Posterior vena cava (tissue), 2 donors: ENCODE measurements at regions not wholly inside any gene's neighbourhood (a gene's known extent, or its start where the extent isn't known, plus 50 kb on each side); places are given as distances from the start of the nearest gene placed in this dataset.

Experiments
- DNase-seq: peaks from one replicate; pipeline ENCODE4 v3.0.0-alpha.2; 2020; ENCODE audit warnings: low spot score
- intact Hi-C, 2 donors: fragments of 100-400 bp; cut with DNase I; formaldehyde crosslinking; loops; one replicate each; pipeline versions ENCODE4 v1.14.1 to v1.14.2; 2022 to 2023
- donor health status: DM: yes; HTN: yes; CAD: no.
- donor health status: DM: yes; HTN: yes; CAD: no.

DNA sequence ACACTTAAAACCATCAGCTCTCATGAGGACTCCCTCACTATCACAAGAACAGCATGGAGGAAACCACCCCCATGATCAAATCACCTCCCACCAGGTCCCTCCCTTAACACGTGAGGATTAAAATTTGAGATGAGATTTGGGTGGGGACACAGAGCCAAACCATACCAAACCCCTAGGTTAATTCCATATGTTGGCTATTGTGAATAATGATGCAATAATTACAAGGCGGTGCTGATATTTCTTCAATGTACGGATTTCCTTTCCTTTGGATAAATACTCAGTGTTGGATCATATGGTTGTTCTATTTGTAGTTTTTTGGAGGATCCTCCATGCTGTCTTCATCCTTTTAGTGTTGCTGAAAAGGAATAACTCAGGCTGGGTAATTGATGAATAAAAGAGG is 652.1 kb upstream of the PKDCC start:
- intact Hi-C loops, result no loop called here
- no peak for DNase-seq

DNA sequence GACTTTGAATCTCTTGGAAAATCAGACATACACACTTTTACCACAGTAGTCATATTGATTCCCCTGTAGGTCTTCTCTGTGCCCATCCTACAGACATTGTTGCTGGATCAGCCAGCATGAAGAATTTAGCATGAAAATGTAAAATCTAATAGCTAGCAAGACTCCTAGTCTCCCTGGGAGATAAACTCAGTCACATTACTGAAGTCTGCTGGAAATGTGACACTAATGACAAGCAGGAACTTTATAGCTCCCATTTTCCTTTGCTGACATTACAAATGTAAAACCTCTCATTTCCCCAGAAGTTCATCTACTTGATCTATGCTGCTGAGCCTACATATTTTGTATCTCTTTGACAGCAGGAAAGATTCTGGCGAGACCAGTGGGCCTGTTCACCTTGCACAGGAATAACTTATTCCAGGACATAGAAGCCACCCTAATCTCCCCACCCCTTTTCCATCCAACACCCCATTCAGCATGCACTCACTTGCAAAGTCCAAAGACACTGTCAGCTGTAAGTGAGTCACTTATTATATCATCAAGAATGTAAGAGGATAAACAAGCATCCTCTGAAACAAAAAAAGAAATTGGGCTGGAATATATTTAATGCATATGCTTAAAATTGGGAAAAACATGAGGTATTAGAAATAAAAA is 648.3 kb upstream of the PKDCC start:
- intact Hi-C loops, result no loop called here
- no peak for DNase-seq

DNA sequence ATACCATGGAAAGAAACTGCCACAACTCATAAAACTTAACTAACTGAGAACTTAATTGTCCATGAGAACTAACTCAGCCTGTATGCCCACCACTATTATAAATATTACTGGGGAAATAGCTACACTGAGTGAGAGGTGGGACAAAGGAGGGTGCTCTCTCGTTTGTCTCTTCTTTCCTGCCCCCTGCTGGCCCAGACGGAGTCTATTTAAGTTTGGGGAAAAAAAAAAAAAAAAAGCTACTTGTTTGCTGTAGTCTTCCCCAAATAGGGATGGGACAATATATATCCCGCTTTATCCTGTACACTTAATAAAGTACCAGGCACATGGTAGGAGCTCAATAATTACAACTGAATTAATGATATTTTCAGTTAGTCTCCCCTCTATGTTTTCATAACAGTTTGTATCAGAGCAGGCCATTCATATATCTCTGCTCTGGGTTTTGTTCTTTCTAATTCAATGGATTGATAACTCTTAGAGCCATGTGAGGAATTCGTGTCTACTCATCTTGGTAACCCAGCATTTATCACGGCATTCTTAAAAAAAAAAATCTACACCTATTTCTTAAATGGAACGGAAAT is 647.6 kb upstream of the PKDCC start:
- DNase-seq, result no peak
- intact Hi-C loops, result no loop called here

DNA sequence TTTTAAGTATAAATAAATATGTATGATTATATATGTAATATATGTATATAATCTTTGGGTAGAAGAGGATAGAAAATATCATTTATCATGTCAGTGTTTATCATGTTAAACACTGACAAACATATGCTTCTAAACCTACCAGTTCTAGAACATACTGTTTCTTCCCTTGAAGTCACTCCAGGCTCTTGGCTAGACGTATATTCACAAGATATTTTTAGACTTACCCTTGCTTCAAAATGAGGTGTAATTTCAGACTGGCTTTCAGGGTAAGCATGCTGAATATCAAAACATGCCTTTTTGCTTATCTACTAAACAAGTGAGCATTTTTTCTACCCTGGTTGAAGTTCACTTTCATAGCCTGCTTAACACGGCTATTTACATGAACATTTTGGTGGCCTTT is 642.4 kb upstream of the PKDCC start:
- no peak for DNase-seq
- intact Hi-C loops, result loop anchor here in 1 of 2 donors (2.0 kb wide), 1 partner anchor 65 kb away; no protein-coding TSS in a partner anchor

DNA sequence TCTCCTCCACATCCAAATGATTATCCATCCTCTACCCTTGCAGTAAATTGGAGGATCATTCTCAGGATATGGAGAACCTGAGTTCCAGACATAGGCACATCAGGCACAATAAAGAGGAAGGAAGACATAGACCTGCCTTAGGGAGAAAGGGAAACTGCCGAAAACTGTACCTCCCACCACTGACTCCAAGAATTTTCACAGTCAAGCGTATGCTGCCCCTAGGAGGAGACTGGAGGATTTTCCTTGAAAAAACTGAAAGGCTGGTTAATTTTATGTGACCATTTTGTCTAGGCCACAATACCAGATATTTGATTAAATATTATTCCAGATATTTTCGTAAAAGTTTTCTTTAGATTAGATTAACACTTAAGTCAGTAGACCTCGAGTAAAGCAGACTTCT is 638.5 kb upstream of the PKDCC start:
- intact Hi-C loops, result no loop called here
- no peak for DNase-seq

DNA sequence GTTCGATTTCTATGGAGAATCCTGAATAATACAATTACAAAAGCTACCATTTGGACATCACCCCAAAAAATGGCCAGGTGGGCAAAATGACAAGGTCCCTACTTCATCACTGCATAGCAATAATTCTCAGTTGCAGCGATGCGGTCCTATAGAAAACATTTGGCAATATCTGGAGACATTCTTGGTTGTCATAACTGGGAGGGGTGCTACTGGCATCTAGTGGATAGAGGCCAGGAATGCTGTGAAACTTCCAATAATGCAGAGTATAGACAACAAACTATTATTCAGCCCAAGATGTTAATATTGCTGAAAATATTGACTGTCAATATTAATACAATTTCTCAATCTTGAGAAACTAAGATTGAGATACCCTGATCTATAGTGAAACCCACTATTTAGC is 637.8 kb upstream of the PKDCC start:
- intact Hi-C loops, result loop anchor here in 1 of 2 donors (10.0 kb wide), 1 partner anchor 285 kb away; no protein-coding TSS in a partner anchor
- no peak for DNase-seq

DNA sequence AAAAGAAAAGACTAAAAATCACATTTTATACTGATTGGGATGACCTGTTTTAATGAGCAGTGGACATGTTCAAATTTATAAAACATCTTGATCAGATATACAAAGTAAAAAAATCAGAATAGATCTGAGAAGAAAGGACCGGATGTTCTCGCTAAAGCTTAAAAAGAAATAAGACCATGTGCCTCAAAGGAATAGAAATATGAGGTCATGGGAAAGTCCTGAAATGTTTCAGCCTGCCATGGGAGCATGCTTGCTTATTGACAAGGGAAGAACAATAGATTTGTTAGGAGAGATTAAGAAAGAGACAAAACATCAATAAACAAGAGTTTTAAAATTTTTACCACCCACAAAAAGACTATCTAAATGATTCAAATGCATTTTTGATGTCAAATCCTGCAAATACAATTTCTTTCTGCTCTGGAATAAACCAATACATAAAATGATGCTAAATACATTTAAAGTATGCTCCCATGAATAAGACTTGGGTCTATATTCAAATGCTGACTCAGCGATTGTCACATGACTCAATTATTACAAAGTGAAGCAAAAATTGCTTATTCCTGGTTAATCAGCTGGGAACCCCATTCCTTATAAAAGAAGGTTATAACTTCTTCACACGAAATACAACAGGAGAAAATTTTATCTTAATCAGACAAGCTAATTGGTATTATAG is 633.9 kb upstream of the PKDCC start:
- DNase-seq, result no peak
- intact Hi-C loops, result loop anchor here in 1 of 2 donors (10.0 kb wide), 1 partner anchor 281 kb away; no protein-coding TSS in a partner anchor

DNA sequence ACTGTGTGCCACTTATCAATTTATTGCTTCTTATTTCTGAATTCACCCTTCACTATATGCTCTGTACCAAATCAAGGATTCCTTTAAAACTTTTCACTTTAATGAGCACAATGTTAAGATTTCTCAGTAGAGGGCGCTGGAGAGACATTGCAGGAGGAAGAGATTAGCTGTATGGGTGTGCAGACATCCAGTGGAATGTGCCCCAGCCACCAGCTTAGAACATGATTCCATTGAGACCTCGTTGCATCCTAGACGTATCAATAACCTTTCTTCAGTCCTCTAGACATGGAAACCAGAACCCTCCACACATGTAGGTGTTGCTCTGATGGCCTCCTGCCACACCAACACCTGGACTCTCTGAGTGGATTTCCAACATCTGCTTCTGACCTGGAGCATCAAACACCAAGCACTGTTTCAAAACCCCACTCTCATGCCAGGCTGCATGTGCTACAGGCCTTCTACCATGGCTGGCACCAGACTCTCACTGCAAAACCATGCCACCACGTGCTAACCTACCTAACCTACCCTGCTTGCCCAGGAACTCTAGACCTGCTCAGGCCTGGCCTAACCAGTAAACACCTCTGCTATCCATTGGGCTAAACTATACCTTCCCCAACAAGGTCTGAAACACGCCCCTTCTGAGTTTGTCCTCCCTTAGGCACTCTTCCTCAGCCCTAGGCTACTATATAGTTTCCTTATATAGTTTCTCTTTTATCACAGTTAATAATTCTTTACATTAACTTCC is 633.2 kb upstream of the PKDCC start:
- intact Hi-C loops, result loop anchor here in 1 of 2 donors (10.0 kb wide), 1 partner anchor 280 kb away; no protein-coding TSS in a partner anchor
- DNase-seq, result no peak

DNA sequence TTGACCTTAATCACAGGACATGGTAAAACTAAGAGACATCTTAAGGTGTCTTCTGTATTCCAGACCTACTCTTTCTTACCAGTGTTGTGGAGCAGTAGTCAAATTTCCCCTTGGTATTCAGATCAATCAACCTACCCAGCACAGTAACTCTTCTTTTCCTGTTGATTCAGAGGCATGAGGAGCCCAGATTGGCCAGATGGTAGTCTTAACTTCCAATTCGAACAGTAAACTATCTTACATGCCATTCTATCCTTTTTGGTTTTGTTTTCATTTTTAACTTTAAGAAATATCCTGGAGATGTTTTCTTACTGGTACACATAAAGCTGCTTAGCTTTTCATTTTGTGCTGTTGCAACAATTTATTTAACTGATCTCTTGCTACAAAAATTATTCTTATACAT is 630.3 kb upstream of the PKDCC start:
- no peak for DNase-seq
- intact Hi-C loops, result loop anchor here in 1 of 2 donors (10.0 kb wide), 1 partner anchor 277 kb away; no protein-coding TSS in a partner anchor

DNA sequence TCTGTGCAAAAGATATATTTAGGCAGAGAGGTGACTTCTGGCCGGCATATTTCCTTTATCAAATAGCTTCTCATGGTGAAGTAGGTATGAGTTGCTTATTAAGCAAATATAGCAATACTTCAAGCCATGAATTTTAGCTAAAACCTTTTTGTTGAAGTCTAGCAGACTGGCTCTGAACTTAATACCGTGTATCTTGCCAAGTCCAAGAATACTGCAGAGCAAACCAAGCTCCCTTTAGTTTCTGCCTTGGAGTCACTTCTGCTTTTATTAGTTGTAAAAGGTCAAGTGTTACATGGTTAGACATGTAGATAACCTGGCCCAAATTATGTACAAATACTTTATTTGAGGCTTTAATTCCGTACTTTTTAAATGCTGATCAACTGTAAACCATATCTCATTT is 627.6 kb upstream of the PKDCC start:
- intact Hi-C loops, result no loop called here
- no peak for DNase-seq

DNA sequence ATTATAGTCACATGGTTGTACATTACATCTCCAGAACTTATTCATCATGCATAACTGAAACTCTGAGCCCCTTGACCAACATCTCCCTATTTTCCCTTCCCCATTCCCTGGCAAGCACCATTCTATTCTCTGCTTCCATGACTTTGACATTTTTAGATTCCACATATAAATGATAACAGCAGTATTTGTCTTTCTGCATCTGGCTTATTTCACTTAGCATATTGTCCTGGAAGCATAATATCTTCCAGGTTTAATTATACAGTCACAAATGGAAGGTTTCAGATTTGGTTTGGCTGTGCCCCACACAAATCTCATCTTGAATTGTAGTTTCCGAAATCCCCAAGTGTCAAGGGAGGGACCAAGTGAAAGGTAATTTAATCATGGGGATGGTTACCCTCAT is 626.9 kb upstream of the PKDCC start:
- no peak for DNase-seq
- intact Hi-C loops, result no loop called here

DNA sequence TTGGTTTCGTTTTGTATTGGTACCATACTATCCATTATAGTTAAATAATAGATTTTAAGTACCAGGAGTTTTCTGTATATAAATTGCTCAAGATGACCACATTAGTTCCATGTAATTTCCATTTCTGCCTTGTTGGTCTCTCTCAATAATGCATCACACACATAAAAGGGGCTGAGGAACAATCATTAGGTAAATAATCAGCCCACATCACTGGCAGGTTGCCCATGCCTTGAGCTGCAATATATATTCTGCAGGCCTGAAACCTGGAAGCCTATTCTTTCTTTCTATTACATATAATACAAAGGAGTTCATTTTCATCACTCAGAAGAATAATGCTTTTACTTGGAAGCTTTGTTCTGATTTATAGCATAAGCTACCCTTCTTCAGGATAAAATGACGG is 616.1 kb upstream of the PKDCC start:
- intact Hi-C loops, result no loop called here
- DNase-seq, result no peak

DNA sequence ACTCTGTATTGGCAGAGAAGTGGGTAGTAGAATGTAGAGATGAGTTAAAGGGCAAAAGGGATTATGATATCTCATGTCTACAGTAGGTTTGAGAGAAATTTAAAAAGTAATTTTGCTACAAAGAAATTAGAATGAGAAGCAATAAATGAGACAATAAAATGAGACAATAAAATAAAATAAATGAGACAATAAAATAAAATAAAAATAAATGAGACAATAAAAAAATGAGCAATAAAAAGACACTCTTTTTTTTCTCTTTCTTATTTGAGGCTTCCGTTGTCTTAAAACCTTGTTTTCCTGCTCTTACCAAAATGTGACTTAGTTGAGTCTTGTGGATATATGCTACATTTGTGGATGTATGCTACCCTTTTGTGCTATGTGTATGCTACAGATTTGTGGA is 615.4 kb upstream of the PKDCC start:
- intact Hi-C loops, result no loop called here
- DNase-seq, result no peak

DNA sequence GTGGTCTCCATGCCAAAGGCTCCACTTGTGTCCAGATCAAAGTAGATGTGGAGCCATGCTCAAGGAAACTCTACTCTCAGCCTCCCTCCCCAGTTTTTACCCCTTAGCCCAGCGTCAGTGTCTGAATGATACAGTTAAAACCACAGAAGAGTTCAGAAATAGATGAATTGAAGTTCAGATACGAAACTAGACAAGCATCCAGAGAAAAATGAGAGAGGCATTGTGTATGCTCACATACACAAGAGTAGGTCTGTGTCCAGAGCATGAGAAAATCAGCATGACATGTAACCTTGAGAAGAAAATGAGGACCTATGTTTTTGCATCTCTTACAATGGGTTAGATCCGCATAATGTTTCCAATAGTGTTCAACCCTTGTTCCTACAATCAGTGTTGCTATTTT is 612.8 kb upstream of the PKDCC start:
- intact Hi-C loops, result no loop called here

DNA sequence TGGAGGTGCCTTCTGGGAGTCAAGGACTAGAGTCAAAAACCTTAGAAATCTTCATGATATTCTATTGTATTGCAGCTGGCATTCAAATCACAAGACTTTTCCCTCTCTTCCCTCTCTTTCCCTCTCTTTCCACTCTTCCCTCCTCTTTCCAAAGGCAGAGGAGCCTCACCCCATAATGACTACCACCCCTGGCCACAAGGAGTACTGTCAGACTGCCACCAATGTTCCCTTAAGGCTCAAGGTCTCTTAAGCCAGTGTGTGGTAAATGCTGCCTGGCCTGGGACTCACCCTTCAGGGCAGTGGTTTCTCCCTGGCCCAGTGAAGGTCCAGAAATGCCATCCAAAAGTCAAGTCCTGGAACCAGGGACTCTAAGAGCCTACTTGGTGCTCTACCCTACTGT is 605.9 kb upstream of the PKDCC start:
- intact Hi-C loops, result no loop called here

More for the DNA sequence above, 612.8 kb upstream of the PKDCC start:
- no peak for DNase-seq

DNA sequence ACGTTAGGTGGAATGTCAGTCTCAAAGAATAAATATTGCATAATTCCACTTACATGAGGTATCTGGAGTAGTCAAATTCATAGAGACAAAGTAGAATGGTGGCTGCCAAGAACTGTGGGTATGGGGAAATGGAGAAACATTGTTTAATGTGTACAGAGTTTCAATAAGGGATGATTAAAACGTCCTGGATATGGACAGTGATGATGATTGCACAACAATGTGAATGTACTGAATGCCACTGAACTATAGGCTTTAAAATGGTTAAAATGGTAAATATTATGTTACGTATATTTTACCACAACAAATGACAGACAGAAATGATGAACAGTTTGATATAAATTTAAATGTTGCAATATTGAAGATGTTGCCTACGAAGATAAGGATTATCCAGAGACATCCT is 602.0 kb upstream of the PKDCC start:
- intact Hi-C loops, result no loop called here
- DNase-seq, result no peak

More for the DNA sequence above, 605.9 kb upstream of the PKDCC start:
- DNase-seq, result no peak

DNA sequence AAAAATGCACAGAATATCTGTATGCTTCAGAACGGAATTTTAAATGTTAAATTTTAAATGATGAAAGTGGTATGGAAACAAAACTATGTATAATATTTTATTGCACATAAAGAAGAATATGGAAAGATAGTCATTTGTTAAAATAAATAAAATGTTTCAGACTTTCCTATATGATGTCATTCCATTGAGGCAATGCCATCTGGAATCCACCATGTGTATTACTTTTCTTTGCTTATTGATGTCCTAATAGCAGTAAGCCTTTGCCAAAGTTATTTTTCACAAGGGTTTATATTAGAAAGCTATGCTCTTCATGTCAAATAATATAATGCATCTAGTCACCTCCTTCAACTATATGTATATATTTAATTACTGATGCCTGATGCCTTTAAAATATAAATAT is 601.6 kb upstream of the PKDCC start:
- DNase-seq, result no peak
- intact Hi-C loops, result no loop called here

DNA sequence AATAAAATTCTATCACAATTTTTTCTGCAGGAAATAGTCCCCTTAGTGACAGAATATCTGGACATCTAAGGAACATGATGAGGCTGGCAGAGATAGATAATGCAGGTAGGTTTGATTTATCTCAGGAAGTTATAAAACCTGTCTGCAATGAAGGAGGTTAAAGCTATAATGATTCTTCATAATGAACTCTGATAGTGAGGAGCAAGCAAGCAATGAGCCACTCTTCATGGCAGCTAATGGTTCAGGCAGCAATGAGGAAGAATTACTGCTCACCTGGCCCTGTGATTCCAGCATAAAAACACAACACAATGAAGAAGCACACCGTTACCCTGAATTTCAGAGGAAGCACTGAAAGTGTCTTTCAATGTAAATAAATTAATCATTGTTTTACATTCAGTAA is 599.6 kb upstream of the PKDCC start:
- no peak for DNase-seq
- intact Hi-C loops, result no loop called here

DNA sequence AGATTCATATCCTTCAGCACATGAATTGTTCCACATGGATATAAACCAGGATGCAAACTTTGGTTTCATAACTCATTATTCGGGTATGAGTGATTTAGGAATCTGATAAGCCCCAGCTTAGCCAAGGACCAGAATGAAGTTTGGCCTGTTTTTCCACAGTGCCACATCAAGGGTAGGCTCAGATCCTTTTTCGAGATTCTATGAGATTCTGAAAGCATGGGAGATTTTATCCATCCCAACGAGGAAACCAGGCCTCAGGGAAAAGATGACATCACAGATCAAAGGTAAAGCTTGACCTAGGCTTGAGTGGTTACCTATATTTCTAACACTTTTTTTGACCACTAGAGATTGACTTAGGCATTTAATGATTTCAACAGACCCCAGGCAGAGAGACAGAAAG is 590.8 kb upstream of the PKDCC start:
- intact Hi-C loops, result no loop called here

DNA sequence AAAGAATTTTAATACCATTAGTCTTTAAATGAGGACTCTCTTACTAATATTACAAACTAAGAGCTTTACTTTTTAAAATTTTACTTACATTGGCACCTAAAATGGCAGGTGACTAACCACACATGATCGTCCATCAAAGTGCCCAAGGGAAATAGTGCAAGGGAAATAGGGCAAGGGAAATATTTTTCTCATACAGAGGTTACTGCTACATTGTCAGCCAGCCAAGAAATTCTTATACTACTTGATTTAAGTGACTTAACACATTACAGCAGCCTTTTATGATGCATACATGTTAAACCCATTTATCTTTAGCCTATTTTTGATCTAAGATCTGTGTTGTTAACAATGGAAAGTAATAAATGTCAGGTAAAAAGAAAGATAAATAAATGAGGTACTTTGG is 587.2 kb upstream of the PKDCC start:
- no peak for DNase-seq
- intact Hi-C loops, result no loop called here

More for the DNA sequence above, 590.8 kb upstream of the PKDCC start:
- no peak for DNase-seq
